GM10266 (cell line): ENCODE measurements at regions not wholly inside any gene's neighbourhood (a gene's known extent, or its start where the extent isn't known, plus 50 kb on each side); places are given as distances from the start of the nearest gene placed in this dataset.

Experiments
- DNase-seq: peaks from one replicate; pipeline ENCODE4 v3.0.0; 2012; ENCODE audit errors: extremely low spot score
- CTCF ChIP-seq: IDR thresholded peaks from 2 replicates; pipeline ENCODE4 v1.5.1; 2012; ENCODE audit warnings: mild to moderate bottlenecking, low read depth; ENCODE audit not compliant: control insufficient read depth, insufficient read depth; ENCODE audit errors: missing control alignments

GRCh38 chr2:215811003-215811402 lies 202.3 kb downstream of the MREG start:
- TF ChIP-seq CTCF, result no peak
- no peak for DNase-seq

- no peak for DNase-seq
- no peak for TF ChIP-seq CTCF
Measured at GRCh38 chr2:215808996-215809395, 204.4 kb downstream of the MREG start.

GRCh38 chr2:215808194-215808593 lies 205.2 kb downstream of the MREG start:
- no peak for TF ChIP-seq CTCF
- no peak for DNase-seq

GRCh38 chr2:215805493-215805892 lies 207.9 kb downstream of the MREG start:
- no peak for TF ChIP-seq CTCF
- no peak for DNase-seq

- DNase-seq, result no peak
- TF ChIP-seq CTCF, result no peak
Measured at GRCh38 chr2:215803150-215803549, 210.2 kb downstream of the MREG start.

GRCh38 chr2:215799194-215799593 lies 214.2 kb downstream of the MREG start:
- no peak for TF ChIP-seq CTCF
- DNase-seq, result no peak

- no peak for DNase-seq
- no peak for TF ChIP-seq CTCF
Measured at GRCh38 chr2:215797676-215798075, 215.7 kb downstream of the MREG start.
